A549 (cell line): ENCODE measurements at regions not wholly inside any gene's neighbourhood (a gene's known extent, or its start where the extent isn't known, plus 50 kb on each side); places are given as distances from the start of the nearest gene placed in this dataset.
A peak's percentile ranks its signal among the peaks of the same experiment; 100 is the strongest.

Experiments used
- ATAC-seq, 2 experiments: fragments of 200-7000 bp in 1 of 2; fragments of >200 bp in 1 of 2; cut with Nextera tagmentation in 1 of 2; cut with Tn5 transposase in 1 of 2; 3 replicates each; pipeline versions ENCODE4 v1.8.0 to v1.9.1; 2018 to 2020; ENCODE audit warnings: mild to moderate bottlenecking in 1 of 2, moderate library complexity in 1 of 2
- CTCF ChIA-PET: fragments of 300-600 bp; sonication (Branson Sonifier 250); formaldehyde crosslinking; extraction: SDS; loops from one replicate; lab custom pipeline; 2021; ENCODE audit warnings: antibody characterized with exemption, inconsistent platforms; lab: Yijun Ruan, JAX
- POLR2A ChIA-PET: fragments of 350-600 bp; formaldehyde crosslinking; extraction: SDS; loops from one replicate; lab custom pipeline; 2021; ENCODE audit warnings: antibody characterized with exemption, inconsistent platforms; lab: Yijun Ruan, JAX
- DNase-seq, 2 experiments: peaks; one replicate each; pipeline versions ENCODE4 v3.0.0 to v3.0.0-alpha.2; 2011 to 2016; ENCODE audit warnings: low read depth in 1 of 2, low spot score in 1 of 2
- FAIRE-seq: peaks from 2 replicates; lab custom pipeline; 2011; peaks lifted over from hg19 to GRCh38; lab: Jason Lieb, UNC
- H3K27ac ChIP-seq, 2 experiments: fragments of >200 bp; sonication (Bioruptor Twin); formaldehyde crosslinking; 3 replicates each; pipeline ENCODE4 v1.5.1; 2016 to 2017
- H3K4me1 ChIP-seq: fragments of >200 bp; sonication (Bioruptor Twin); formaldehyde crosslinking; 3 replicates; pipeline ENCODE4 v1.6.1; 2016
- H3K4me2 ChIP-seq: fragments of >200 bp; sonication (Bioruptor Twin); formaldehyde crosslinking; 3 replicates; pipeline ENCODE4 v1.6.1; 2016
- H3K4me3 ChIP-seq: fragments of >200 bp; sonication (Bioruptor Twin); formaldehyde crosslinking; 3 replicates; pipeline ENCODE4 v1.5.1; 2016
- H3K9me3 ChIP-seq: fragments of >200 bp; sonication (Bioruptor Twin); formaldehyde crosslinking; 3 replicates; pipeline ENCODE4 v1.6.1; 2016
- CHD2 ChIP-seq: fragments of 150-350 bp; IDR thresholded peaks from 2 replicates; pipeline ENCODE4 v1.6.1; 2014; ENCODE audit warnings: low read length; ENCODE audit not compliant: partially characterized antibody
- CHD4 ChIP-seq: fragments of 200-600 bp; sonication (generic); IDR thresholded peaks from 2 replicates; pipeline ENCODE4 v1.6.1; 2016; ENCODE audit warnings: antibody characterized with exemption, mild to moderate bottlenecking, borderline replicate concordance
- CTCF ChIP-seq: fragments of >200 bp; sonication (Bioruptor Twin); formaldehyde crosslinking; IDR thresholded peaks from 3 replicates; pipeline ENCODE4 v1.5.1; 2016
- EP300 ChIP-seq, 2 experiments: fragments of >200 bp; sonication (Bioruptor Twin); formaldehyde crosslinking; IDR thresholded peaks; 2 replicates in 1 of 2; 3 replicates in 1 of 2; pipeline ENCODE4 v1.6.1; 2016 to 2017
- FOSB ChIP-seq: fragments of 250-450 bp; sonication (Bioruptor Pico); IDR thresholded peaks from 2 replicates; pipeline ENCODE4 v1.5.0; 2020; ENCODE audit warnings: mild to moderate bottlenecking, moderate library complexity
- HOXA7 ChIP-seq: fragments of 250-450 bp; sonication (Bioruptor Pico); IDR thresholded peaks from 2 replicates; pipeline ENCODE4 v1.5.0; 2020; ENCODE audit warnings: mild to moderate bottlenecking, moderate library complexity
- JUN ChIP-seq, 2 experiments: fragments of >200 bp; sonication (Bioruptor Twin); formaldehyde crosslinking; IDR thresholded peaks; 2 replicates in 1 of 2; 3 replicates in 1 of 2; pipeline ENCODE4 v1.6.1; 2016 to 2017
- KDM1A ChIP-seq: fragments of 200-600 bp; sonication (generic); IDR thresholded peaks from 2 replicates; pipeline ENCODE4 v1.6.1; 2016; ENCODE audit warnings: low read depth, mild to moderate bottlenecking
- KDM5A ChIP-seq: fragments of 200-600 bp; sonication (generic); IDR thresholded peaks from 2 replicates; pipeline ENCODE4 v1.6.1; 2016; ENCODE audit warnings: antibody characterized with exemption, mild to moderate bottlenecking
- NPAS2 ChIP-seq: fragments of 250-450 bp; sonication (Bioruptor Pico); IDR thresholded peaks from 2 replicates; pipeline ENCODE4 v1.8.0; 2022; ENCODE audit warnings: mild to moderate bottlenecking, moderate library complexity, borderline replicate concordance
- POLR2AphosphoS2 ChIP-seq: conservative IDR thresholded peaks from 2 replicates; pipeline ENCODE4 v1.6.1; 2012; ENCODE audit warnings: low read length, improper control_type of control experiment, inconsistent platforms
- RAD21 ChIP-seq, 2 experiments: fragments of >200 bp in 1 of 2; sonication (Bioruptor Twin) in 1 of 2; formaldehyde crosslinking in 1 of 2; IDR thresholded peaks in 1 of 2; conservative IDR thresholded peaks in 1 of 2; 2 replicates in 1 of 2; 3 replicates in 1 of 2; pipeline ENCODE4 v1.6.1; 2012 to 2018; ENCODE audit warnings: inconsistent platforms in 1 of 2
- RCOR1 ChIP-seq: fragments of 150-350 bp; IDR thresholded peaks from 2 replicates; pipeline ENCODE4 v1.6.1; 2014; ENCODE audit warnings: antibody characterized with exemption, low read length, low read depth
- REST ChIP-seq: fragments of 200-600 bp; sonication (generic); IDR thresholded peaks from 2 replicates; pipeline ENCODE4 v1.6.1; 2016; ENCODE audit warnings: antibody characterized with exemption, mild to moderate bottlenecking, moderate library complexity
- RFX5 ChIP-seq: fragments of 450-650 bp; IDR thresholded peaks from 2 replicates; pipeline ENCODE4 v1.7.1; 2014; ENCODE audit warnings: antibody characterized with exemption, mild to moderate bottlenecking, moderate library complexity
- SMC3 ChIP-seq: fragments of >200 bp; sonication (Bioruptor Twin); formaldehyde crosslinking; IDR thresholded peaks from 3 replicates; pipeline ENCODE4 v1.6.1; 2018; ENCODE audit warnings: inconsistent platforms
- TFCP2L1 ChIP-seq: fragments of 250-450 bp; sonication (Bioruptor Pico); IDR thresholded peaks from 2 replicates; pipeline ENCODE4 v1.5.0; 2021; ENCODE audit warnings: mild to moderate bottlenecking
- TP53 ChIP-seq: fragments of 250-450 bp; sonication (Bioruptor Pico); IDR thresholded peaks from 2 replicates; pipeline ENCODE4 v1.5.0; 2021; ENCODE audit warnings: mild to moderate bottlenecking, moderate library complexity
- USF2 ChIP-seq: fragments of 450-650 bp; IDR thresholded peaks from 2 replicates; pipeline ENCODE4 v1.6.1; 2014; ENCODE audit warnings: antibody characterized with exemption
- ZC3H11A ChIP-seq: fragments of 450-650 bp; IDR thresholded peaks from 2 replicates; pipeline ENCODE4 v1.6.1; 2014; ENCODE audit warnings: antibody characterized with exemption, mild to moderate bottlenecking
- ZNF302 ChIP-seq: fragments of 250-450 bp; sonication (Bioruptor Pico); IDR thresholded peaks from 2 replicates; pipeline ENCODE4 v1.9.0; 2021; ENCODE audit warnings: inconsistent platforms, mild to moderate bottlenecking, moderate library complexity
- ZSCAN20 ChIP-seq: fragments of 250-450 bp; sonication (Bioruptor Pico); IDR thresholded peaks from 2 replicates; pipeline ENCODE4 v1.8.0; 2022; ENCODE audit warnings: mild to moderate bottlenecking, moderate library complexity
- WGBS: methylation state at CpG from one replicate; pipeline ENCODE4 v1.1.6; 2017; ENCODE audit errors: missing lambda C conversion rate; 5-methylcytosine and 5-hydroxymethylcytosine counted together

- no peak for ATAC-seq
- TF ChIP-seq KDM5A (no peak), NPAS2 (no peak), CHD2 (no peak), KDM1A (no peak), JUN (IDR thresholded peaks at IDR 0.05) (no peak), TP53 (CRISPR knock-in tag) (no peak), EP300 (IDR thresholded peaks at IDR 0.05) (no peak), REST (no peak), CHD4 (no peak), ZNF302 (CRISPR knock-in tag) (no peak), RCOR1 (no peak), TFCP2L1 (CRISPR knock-in tag) (no peak), POLR2AphosphoS2 (no peak), ZSCAN20 (CRISPR knock-in tag) (no peak), HOXA7 (CRISPR knock-in tag) (no peak), FOSB (CRISPR knock-in tag) (no peak)
- TF ChIP-seq, all 56 proteins: peak for 0
Observed at GRCh38 chr20:22335210-22335609, 249.2 kb downstream of the FOXA2 start.

GRCh38 chr20:22333885-22334545 is 250.4 kb downstream of the FOXA2 start:
- 13% methylated on average over 19 of the region's 19 CpGs for WGBS
- TF ChIP-seq ZC3H11A (no peak), SMC3 (peak; percentile 94), RAD21 (conservative IDR thresholded peaks at IDR 0.05 in 1 of 2, IDR thresholded peaks at IDR 0.05 in 1 of 2) (peak; percentile 95 to 96), USF2 (peak; percentile 36; the same call in 1 of the 2 replicates), RFX5 (no peak), CTCF (peak; percentile 94)
- CTCF ChIA-PET: interaction anchor here (0.5 to 8.3 kb wide), 39 partner anchors 9 to 1007 kb away, joined by 3 to 311 read pairs (median 4); partner anchors contain the start of gene FOXA2
- H3K4me2 ChIP-seq: peak overlapping the region; percentile 64
- POLR2A ChIA-PET: interaction anchor here (0.8 kb wide), 1 partner anchor 1016 kb away, joined by 3 read pairs; no protein-coding TSS in a partner anchor
- DNase-seq: peak; percentile 81 to 96
- peak; percentile 99 for FAIRE-seq
- no peaks in the 10 kb centered on the region for H3K4me1 ChIP-seq
- no peaks in the 10 kb centered on the region for H3K9me3 ChIP-seq
- ATAC-seq: peak; percentile 83 to 93
- no peak overlapping the region for H3K4me3 ChIP-seq
- no peak overlapping the region for H3K27ac ChIP-seq

More at GRCh38 chr20:22335210-22335609, 249.2 kb downstream of the FOXA2 start:
- Histone ChIP-seq H3K4me1 (peaks cover 9% of the 10 kb centered on the region), H3K4me2 (no peak overlapping the region), H3K27ac (no peak overlapping the region), H3K9me3 (no peaks in the 10 kb centered on the region), H3K4me3 (no peak overlapping the region)
- POLR2A ChIA-PET: interaction anchor here (0.6 kb wide), 1 partner anchor 199 kb away, joined by 5 read pairs; no protein-coding TSS in a partner anchor
- FAIRE-seq: no peak
- 47% methylated on average over 4 of the region's 4 CpGs for WGBS
- DNase-seq: no peak
- CTCF ChIA-PET: interaction anchor here (0.6 to 8.3 kb wide), 25 partner anchors 8 to 1005 kb away, joined by 3 to 311 read pairs (median 5); partner anchors contain the start of gene FOXA2
